H1 (cell line): ENCODE measurements at regions not wholly inside any gene's neighbourhood (a gene's known extent, or its start where the extent isn't known, plus 50 kb on each side); places are given as distances from the start of the nearest gene placed in this dataset.

Experiments used
- CTCF ChIA-PET: fragments of 300-600 bp; sonication (Branson Sonifier 250); formaldehyde crosslinking; loops from one replicate; lab custom pipeline; 2021; ENCODE audit not compliant: partially characterized antibody; lab: Charles Lee
- POLR2A ChIA-PET: fragments of 300-600 bp; sonication (Branson Sonifier 250); formaldehyde crosslinking; loops from one replicate; lab custom pipeline; 2021; ENCODE audit warnings: inconsistent platforms; ENCODE audit not compliant: partially characterized antibody; lab: Charles Lee
- DNase-seq, 2 experiments: peaks; one replicate each; pipeline versions ENCODE4 v3.0.0 to v3.0.0-alpha.2; 2010 to 2022; ENCODE audit warnings: low spot score in 2 of 2, low read depth in 1 of 2, mixed read lengths in 1 of 2
- FAIRE-seq: peaks from 2 replicates; lab custom pipeline; 2011; peaks lifted over from hg19 to GRCh38; lab: Jason Lieb, UNC
- H2AFZ ChIP-seq: 2 replicates; pipeline ENCODE4 v1.8.1; 2012; ENCODE audit warnings: low read length, inconsistent platforms
- H2AK5ac ChIP-seq: 2 replicates; pipeline ENCODE4 v1.6.1; 2013; ENCODE audit warnings: low read depth, low read length
- H2BK120ac ChIP-seq: replicated peaks from 2 replicates; pipeline ENCODE3; 2013; ENCODE audit warnings: low read depth, low read length, inconsistent platforms
- H2BK12ac ChIP-seq: 2 replicates; pipeline ENCODE4 v1.6.1; 2013; ENCODE audit warnings: low read depth, low read length
- H2BK15ac ChIP-seq: 2 replicates; pipeline ENCODE4 v1.6.1; 2013; ENCODE audit warnings: low read length
- H2BK20ac ChIP-seq: 2 replicates; pipeline ENCODE4 v1.6.1; 2013; ENCODE audit warnings: low read length
- H2BK5ac ChIP-seq: 2 replicates; pipeline ENCODE4 v1.6.1; 2013; ENCODE audit warnings: low read depth, low read length
- H3K14ac ChIP-seq: 2 replicates; pipeline ENCODE4 v1.6.1; 2013; ENCODE audit warnings: inconsistent platforms; ENCODE audit not compliant: insufficient read length
- H3K18ac ChIP-seq: 2 replicates; pipeline ENCODE4 v1.6.1; 2013; ENCODE audit warnings: low read length; ENCODE audit errors: extremely low read depth
- H3K23ac ChIP-seq: 2 replicates; pipeline ENCODE4 v1.6.1; 2013; ENCODE audit warnings: inconsistent platforms; ENCODE audit not compliant: insufficient read length
- H3K23me2 ChIP-seq: 2 replicates; pipeline ENCODE4 v1.6.1; 2013; ENCODE audit warnings: low read depth, low read length
- H3K27ac ChIP-seq: 2 replicates; pipeline ENCODE4 v1.6.1; 2011; ENCODE audit warnings: low read depth, low read length, inconsistent platforms
- H3K27me3 ChIP-seq, 4 experiments: replicated peaks in 1 of 4; 1 replicate in 1 of 4; 2 replicates in 3 of 4; pipeline versions ENCODE4 v1.6.1 to v1.8.1; 2011 to 2013; ENCODE audit warnings: low read length in 3 of 4, mild to moderate bottlenecking in 3 of 4, inconsistent platforms in 2 of 4, mixed read lengths in 2 of 4, moderate library complexity in 1 of 4; ENCODE audit not compliant: control insufficient read depth in 3 of 4, insufficient read depth in 3 of 4; ENCODE audit errors: extremely low read depth in 1 of 4
- H3K36me3 ChIP-seq, 4 experiments: 2 replicates each; pipeline versions ENCODE4 v1.6.1 to v1.8.1; 2011 to 2013; ENCODE audit warnings: mild to moderate bottlenecking in 4 of 4, low read length in 3 of 4, moderate library complexity in 2 of 4, control low read depth in 1 of 4, inconsistent platforms in 1 of 4; ENCODE audit not compliant: insufficient read depth in 4 of 4, control insufficient read depth in 2 of 4
- H3K4ac ChIP-seq: replicated peaks from 2 replicates; pipeline ENCODE3; 2013; ENCODE audit warnings: low read length, low read depth, mixed read lengths, inconsistent platforms; ENCODE audit not compliant: insufficient read length
- H3K4me1 ChIP-seq, 4 experiments: replicated peaks in 1 of 4; 1 replicate in 1 of 4; 2 replicates in 3 of 4; pipeline versions ENCODE4 v1.6.1 to v1.8.1; 2011 to 2013; ENCODE audit warnings: low read length in 3 of 4, inconsistent platforms in 2 of 4, mixed read lengths in 1 of 4; ENCODE audit not compliant: insufficient read depth in 4 of 4, control insufficient read depth in 3 of 4
- H3K4me2 ChIP-seq, 2 experiments: 2 replicates each; pipeline versions ENCODE4 v1.6.1 to v1.8.1; 2011 to 2013; ENCODE audit warnings: low read depth in 2 of 2, low read length in 2 of 2, control low read depth in 1 of 2, inconsistent platforms in 1 of 2, mild to moderate bottlenecking in 1 of 2; ENCODE audit not compliant: insufficient read depth in 1 of 2
- H3K4me3 ChIP-seq, 4 experiments: fragments of 200-600, 300-600 bp in 1 of 4; sonication (generic), shearing (Covaris generic), sonication (Bioruptor Twin) in 1 of 4; 2 replicates each; pipeline versions ENCODE4 v1.5.1 to v1.8.1; 2011 to 2016; ENCODE audit warnings: low read length in 4 of 4, low read depth in 3 of 4, control low read depth in 2 of 4, inconsistent platforms in 2 of 4, mild to moderate bottlenecking in 2 of 4, mixed read lengths in 1 of 4, moderate library complexity in 1 of 4; ENCODE audit not compliant: insufficient read depth in 2 of 4; ENCODE audit errors: extremely low read depth in 1 of 4
- H3K56ac ChIP-seq: replicated peaks from 2 replicates; pipeline ENCODE3; 2013; ENCODE audit warnings: low read depth, mild to moderate bottlenecking, mixed read lengths, low read length, inconsistent platforms; ENCODE audit not compliant: insufficient read length
- H3K79me1 ChIP-seq: 2 replicates; pipeline ENCODE4 v1.6.1; 2013; ENCODE audit warnings: low read depth, low read length, control low read depth
- H3K79me2 ChIP-seq, 2 experiments: 2 replicates each; pipeline versions ENCODE4 v1.6.1 to v1.8.1; 2012 to 2013; ENCODE audit warnings: low read length in 2 of 2, mild to moderate bottlenecking in 2 of 2, inconsistent platforms in 1 of 2; ENCODE audit not compliant: insufficient read depth in 2 of 2, control insufficient read depth in 1 of 2
- H3K9ac ChIP-seq, 4 experiments: replicated peaks in 1 of 4; 1 replicate in 1 of 4; 2 replicates in 3 of 4; pipeline versions ENCODE4 v1.6.1 to v1.8.1; 2011 to 2013; ENCODE audit warnings: low read depth in 3 of 4, low read length in 3 of 4, control low read depth in 2 of 4, mild to moderate bottlenecking in 2 of 4, moderate library complexity in 2 of 4, inconsistent platforms in 1 of 4; ENCODE audit errors: extremely low read depth in 1 of 4
- H3K9me3 ChIP-seq, 2 experiments: 2 replicates each; pipeline versions ENCODE4 v1.6.1 to v1.8.1; 2012 to 2013; ENCODE audit warnings: mild to moderate bottlenecking in 2 of 2, moderate library complexity in 2 of 2, control low read depth in 1 of 2, inconsistent platforms in 1 of 2, low read depth in 1 of 2, low read length in 1 of 2, mixed read lengths in 1 of 2; ENCODE audit not compliant: insufficient read depth in 2 of 2
- H4K20me1 ChIP-seq, 2 experiments: replicated peaks in 1 of 2; 2 replicates each; pipeline versions ENCODE3 to v1.8.1; 2011 to 2013; ENCODE audit warnings: inconsistent platforms in 2 of 2, low read length in 2 of 2, mild to moderate bottlenecking in 1 of 2; ENCODE audit not compliant: insufficient read depth in 2 of 2, control insufficient read depth in 1 of 2
- H4K5ac ChIP-seq: 2 replicates; pipeline ENCODE4 v1.6.1; 2013; ENCODE audit warnings: low read length, low read depth, mixed read lengths, inconsistent platforms; ENCODE audit not compliant: insufficient read length
- H4K8ac ChIP-seq: 2 replicates; pipeline ENCODE4 v1.8.0; 2013; ENCODE audit warnings: mild to moderate bottlenecking, moderate library complexity, low read length, inconsistent platforms; ENCODE audit not compliant: insufficient read depth; ENCODE audit errors: extremely low read depth
- H4K91ac ChIP-seq: replicated peaks from 2 replicates; pipeline ENCODE3; 2013; ENCODE audit warnings: low read length, mixed read lengths, inconsistent platforms; ENCODE audit not compliant: insufficient read length
- CHD1 ChIP-seq: IDR thresholded peaks from 2 replicates; pipeline ENCODE4 v1.6.1; 2012; ENCODE audit warnings: low read depth, low read length, improper control_type of control experiment
- CREB1 ChIP-seq: IDR thresholded peaks from 2 replicates; pipeline ENCODE4 v1.6.1; 2012; ENCODE audit warnings: inconsistent platforms
- GABPA ChIP-seq: IDR thresholded peaks from 2 replicates; pipeline ENCODE4 v1.6.1; 2011; ENCODE audit warnings: mild to moderate bottlenecking, low read length, moderate library complexity, borderline replicate concordance; ENCODE audit not compliant: insufficient read depth
- POLR2A ChIP-seq, 2 experiments: IDR thresholded peaks; 1 replicate in 1 of 2; 2 replicates in 1 of 2; pipeline ENCODE4 v1.6.1; 2011; ENCODE audit warnings: low read depth in 2 of 2, low read length in 2 of 2, mild to moderate bottlenecking in 2 of 2; ENCODE audit errors: control extremely low read depth in 1 of 2
- RAD21 ChIP-seq, 2 experiments: IDR thresholded peaks in 1 of 2; conservative IDR thresholded peaks in 1 of 2; 2 replicates each; pipeline ENCODE4 v1.6.1; 2011; ENCODE audit warnings: low read depth in 2 of 2, low read length in 2 of 2, improper control_type of control experiment in 1 of 2, inconsistent platforms in 1 of 2, mild to moderate bottlenecking in 1 of 2, moderate library complexity in 1 of 2
- SP2 ChIP-seq: IDR thresholded peaks from 2 replicates; pipeline ENCODE4 v1.6.1; 2012; ENCODE audit warnings: mild to moderate bottlenecking, low read length, inconsistent platforms
- ZNF274 ChIP-seq: IDR thresholded peaks from 2 replicates; pipeline ENCODE4 v1.7.0; 2012; ENCODE audit warnings: low read length, borderline replicate concordance; ENCODE audit errors: extremely low read depth
- WGBS, 2 experiments: shearing (Covaris generic) in 1 of 2; methylation state at CpG; one replicate each; pipeline versions ENCODE4 v1.1.6 to v1.1.7; 2013 to 2015; ENCODE audit warnings: low lambda C conversion rate in 2 of 2, mixed read lengths in 2 of 2, inconsistent platforms in 1 of 2, low coverage in 1 of 2, missing lambda C conversion rate in 1 of 2; ENCODE audit not compliant: insufficient replicate concordance in 2 of 2, insufficient coverage in 1 of 2, insufficient read length in 1 of 2; ENCODE audit errors: extremely low coverage in 1 of 2, missing lambda C conversion rate in 1 of 2; 5-methylcytosine and 5-hydroxymethylcytosine counted together
- TF ChIP-seq, protein P1 (sequence below): IDR thresholded peaks from 2 replicates; pipeline ENCODE4 v1.6.1; 2012; ENCODE audit warnings: inconsistent platforms

DNA sequence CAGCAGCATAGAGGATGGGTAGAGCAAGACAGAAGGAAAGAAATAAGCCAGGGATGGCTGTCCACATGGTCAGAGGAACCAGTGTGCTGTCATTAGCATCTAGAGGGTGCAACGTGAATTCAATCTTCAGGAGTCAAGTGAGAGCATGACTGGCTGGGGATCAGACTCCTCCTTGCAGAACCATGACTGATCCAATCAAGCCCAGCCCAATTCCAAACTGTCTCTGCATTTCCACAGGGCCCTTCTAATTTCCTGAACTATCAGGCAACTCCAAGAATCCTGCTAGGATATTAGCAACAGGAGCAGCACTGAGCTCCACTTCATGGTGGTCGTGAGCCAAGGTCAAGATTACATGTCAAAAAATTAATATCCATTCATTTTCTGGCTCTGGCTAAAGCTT lies 166.8 kb upstream of the CAMK1G start:
- H3K27me3 ChIP-seq: peaks cover 0 to 24% (median 13%) of the 10 kb centered on the region in 4 experiments; a peak in 4 of 7 replicates
- no peak overlapping the region for H2BK12ac ChIP-seq
- no peak for FAIRE-seq
- H3K56ac ChIP-seq: no peak overlapping the region
- H3K4me3 ChIP-seq: no peak overlapping the region
- no peaks in the 10 kb centered on the region for H3K79me1 ChIP-seq
- no peak overlapping the region for H2BK15ac ChIP-seq
- H3K23me2 ChIP-seq: peaks cover 2% of the 10 kb centered on the region
- no peak for DNase-seq
- no peak overlapping the region for H4K5ac ChIP-seq
- no peaks in the 10 kb centered on the region for H3K36me3 ChIP-seq
- WGBS, 2 experiments: 93% methylated on average over 2 of the region's 2 CpGs; no CpG with 5 or more reads in 1 of the 2 experiments
- no peaks in the 10 kb centered on the region for H3K9me3 ChIP-seq
- H2BK20ac ChIP-seq: no peak overlapping the region
- no peak overlapping the region for H3K14ac ChIP-seq
- no peak overlapping the region for H3K18ac ChIP-seq
- H3K4me1 ChIP-seq: peaks cover 4 to 11% (median 7%) of the 10 kb centered on the region in 4 experiments; a peak in 4 of 7 replicates
- H2AFZ ChIP-seq: no peak overlapping the region
- no peak overlapping the region for H3K9ac ChIP-seq
- POLR2A ChIA-PET: interaction anchor here (1.9 kb wide), 1 partner anchor 10 kb away, joined by 4 read pairs; no protein-coding TSS in a partner anchor
- no peaks in the 10 kb centered on the region for H3K79me2 ChIP-seq
- H2BK5ac ChIP-seq: no peak overlapping the region
- TF ChIP-seq, protein P1, sequence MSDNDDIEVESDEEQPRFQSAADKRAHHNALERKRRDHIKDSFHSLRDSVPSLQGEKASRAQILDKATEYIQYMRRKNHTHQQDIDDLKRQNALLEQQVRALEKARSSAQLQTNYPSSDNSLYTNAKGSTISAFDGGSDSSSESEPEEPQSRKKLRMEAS: no peak
- no peak for TF ChIP-seq POLR2A (IDR thresholded peaks at IDR 0.05; ENCODE audit: control extremely low read depth in 1 of 2, low read depth in 2 of 2, low read length in 2 of 2)
- no peak for TF ChIP-seq ZNF274
- TF ChIP-seq CREB1: no peak
- no peak for TF ChIP-seq CHD1
- no peak for TF ChIP-seq RAD21 (IDR thresholded peaks at IDR 0.05 in 1 of 2, conservative IDR thresholded peaks at IDR 0.05 in 1 of 2; ENCODE audit: low read depth in 2 of 2, low read length in 2 of 2)
- no peak for TF ChIP-seq GABPA
- no peak for TF ChIP-seq SP2
- TF ChIP-seq, all 59 proteins: peak for 0
- no peak overlapping the region for H3K4ac ChIP-seq
- no peak overlapping the region for H2BK120ac ChIP-seq
- H4K91ac ChIP-seq: no peak overlapping the region
- H4K8ac ChIP-seq: no peak overlapping the region
- CTCF ChIA-PET: interaction anchor here (1.0 to 2.6 kb wide), 2 partner anchors 11 to 65 kb away, joined by 3 to 9 read pairs; no protein-coding TSS in a partner anchor
- no peak overlapping the region for H3K23ac ChIP-seq
- H2AK5ac ChIP-seq: no peak overlapping the region
- no peaks in the 10 kb centered on the region for H4K20me1 ChIP-seq
- no peak overlapping the region for H3K4me2 ChIP-seq
- H3K27ac ChIP-seq: no peak overlapping the region
